ENCODE measurements at regions not wholly inside any gene's neighbourhood (a gene's known extent, or its start where the extent isn't known, plus 50 kb on each side); places are given as distances from the start of the nearest gene placed in this dataset.

GRCh38 chr6:40128127-40128526 lies 193.9 kb upstream of the MOCS1 start:
- Mint-ChIP-seq H3K4me3 (no peak overlapping the region), H3K9me3 (ENCODE audit: low read depth) (no peaks in the 10 kb centered on the region), H3K27me3 (no peaks in the 10 kb centered on the region), H3K27ac (no peak overlapping the region), H3K4me1 (no peaks in the 10 kb centered on the region), H3K36me3 (no peaks in the 10 kb centered on the region)
- ATAC-seq (no peak), DNase-seq (no peak)
- CTCF ChIA-PET = no interaction called here

GRCh38 chr6:40125680-40126394 lies 191.6 kb upstream of the MOCS1 start:
- Mint-ChIP-seq H3K27ac (no peak overlapping the region), H3K36me3 (no peaks in the 10 kb centered on the region), H3K4me1 (no peaks in the 10 kb centered on the region), H3K4me3 (no peak overlapping the region), H3K27me3 (no peaks in the 10 kb centered on the region), H3K9me3 (ENCODE audit: low read depth) (no peaks in the 10 kb centered on the region)
- ATAC-seq (no peak), DNase-seq (no peak)
- CTCF ChIA-PET = no interaction called here

GRCh38 chr6:40124924-40125323 lies 190.7 kb upstream of the MOCS1 start:
- CTCF ChIA-PET = no interaction called here
- Mint-ChIP-seq H3K36me3 (no peaks in the 10 kb centered on the region), H3K27ac (no peak overlapping the region), H3K27me3 (no peaks in the 10 kb centered on the region), H3K4me1 (no peaks in the 10 kb centered on the region), H3K9me3 (ENCODE audit: low read depth) (no peaks in the 10 kb centered on the region), H3K4me3 (no peak overlapping the region)
- no peak for DNase-seq
- no peak for ATAC-seq

GRCh38 chr6:40116832-40117231 lies 182.6 kb upstream of the MOCS1 start:
- Mint-ChIP-seq H3K27me3 (no peaks in the 10 kb centered on the region), H3K4me3 (no peak overlapping the region), H3K27ac (no peak overlapping the region), H3K4me1 (no peaks in the 10 kb centered on the region), H3K9me3 (ENCODE audit: low read depth) (no peaks in the 10 kb centered on the region), H3K36me3 (no peaks in the 10 kb centered on the region)
- ATAC-seq (no peak), DNase-seq (no peak)
- CTCF ChIA-PET = no interaction called here

- H3K27ac Mint-ChIP-seq = no peak overlapping the region
- H3K4me3 Mint-ChIP-seq = no peak overlapping the region
- CTCF ChIA-PET = no interaction called here
- no peaks in the 10 kb centered on the region for H3K4me1 Mint-ChIP-seq
- ATAC-seq = no peak
- no peaks in the 10 kb centered on the region for H3K36me3 Mint-ChIP-seq
- no peak for DNase-seq
- no peaks in the 10 kb centered on the region for H3K27me3 Mint-ChIP-seq
- H3K9me3 Mint-ChIP-seq (ENCODE audit: low read depth) = no peaks in the 10 kb centered on the region
Measured at GRCh38 chr6:40112350-40112749, 178.1 kb upstream of the MOCS1 start.

GRCh38 chr6:40108736-40109135 lies 174.5 kb upstream of the MOCS1 start:
- H3K4me3 Mint-ChIP-seq = no peak overlapping the region
- H3K27me3 Mint-ChIP-seq = no peaks in the 10 kb centered on the region
- no peaks in the 10 kb centered on the region for H3K4me1 Mint-ChIP-seq

GRCh38 chr6:40106840-40107239 lies 172.6 kb upstream of the MOCS1 start:
- H3K27ac Mint-ChIP-seq = no peak overlapping the region
- H3K9me3 Mint-ChIP-seq (ENCODE audit: low read depth) = no peaks in the 10 kb centered on the region
- CTCF ChIA-PET = no interaction called here
- no peak overlapping the region for H3K4me3 Mint-ChIP-seq
- ATAC-seq (no peak), DNase-seq (no peak)
- no peaks in the 10 kb centered on the region for H3K27me3 Mint-ChIP-seq
- H3K4me1 Mint-ChIP-seq = no peaks in the 10 kb centered on the region
- H3K36me3 Mint-ChIP-seq = no peaks in the 10 kb centered on the region

More at GRCh38 chr6:40108736-40109135, 174.5 kb upstream of the MOCS1 start:
- no peak for ATAC-seq
- CTCF ChIA-PET = no interaction called here
- no peaks in the 10 kb centered on the region for H3K9me3 Mint-ChIP-seq (ENCODE audit: low read depth)
- H3K27ac Mint-ChIP-seq = no peak overlapping the region
- DNase-seq = no peak
- H3K36me3 Mint-ChIP-seq = no peaks in the 10 kb centered on the region

GRCh38 chr6:40098774-40099173 lies 164.5 kb upstream of the MOCS1 start:
- H3K4me1 Mint-ChIP-seq = no peaks in the 10 kb centered on the region

GRCh38 chr6:40097590-40097989 lies 163.3 kb upstream of the MOCS1 start:
- no peak overlapping the region for H3K4me3 Mint-ChIP-seq
- ATAC-seq (no peak), DNase-seq (no peak)
- H3K36me3 Mint-ChIP-seq = no peaks in the 10 kb centered on the region
- H3K27me3 Mint-ChIP-seq = no peaks in the 10 kb centered on the region
- H3K27ac Mint-ChIP-seq = no peak overlapping the region
- H3K9me3 Mint-ChIP-seq (ENCODE audit: low read depth) = no peaks in the 10 kb centered on the region
- CTCF ChIA-PET = no interaction called here
- no peaks in the 10 kb centered on the region for H3K4me1 Mint-ChIP-seq

More at GRCh38 chr6:40098774-40099173, 164.5 kb upstream of the MOCS1 start:
- Mint-ChIP-seq H3K4me3 (no peak overlapping the region), H3K27me3 (no peaks in the 10 kb centered on the region), H3K27ac (no peak overlapping the region), H3K36me3 (no peaks in the 10 kb centered on the region), H3K9me3 (ENCODE audit: low read depth) (no peaks in the 10 kb centered on the region)
- DNase-seq = no peak
- CTCF ChIA-PET = no interaction called here
- no peak for ATAC-seq

- Mint-ChIP-seq H3K27me3 (no peaks in the 10 kb centered on the region), H3K9me3 (ENCODE audit: low read depth) (no peaks in the 10 kb centered on the region), H3K4me3 (no peak overlapping the region), H3K4me1 (no peaks in the 10 kb centered on the region), H3K27ac (no peak overlapping the region), H3K36me3 (no peaks in the 10 kb centered on the region)
- ATAC-seq (no peak), DNase-seq (no peak)
- CTCF ChIA-PET = no interaction called here
Measured at GRCh38 chr6:40083141-40083920, 149.1 kb upstream of the MOCS1 start.

GRCh38 chr6:40082278-40083043 lies 148.2 kb upstream of the MOCS1 start:
- no peak for DNase-seq
- Mint-ChIP-seq H3K36me3 (no peaks in the 10 kb centered on the region), H3K4me3 (no peak overlapping the region), H3K9me3 (ENCODE audit: low read depth) (no peaks in the 10 kb centered on the region), H3K27ac (no peak overlapping the region), H3K27me3 (no peaks in the 10 kb centered on the region), H3K4me1 (no peaks in the 10 kb centered on the region)
- CTCF ChIA-PET = no interaction called here
- ATAC-seq = no peak

GRCh38 chr6:40077736-40078135 lies 143.5 kb upstream of the MOCS1 start:
- no peaks in the 10 kb centered on the region for H3K4me1 Mint-ChIP-seq
- ATAC-seq (no peak), DNase-seq (no peak)
- no peak overlapping the region for H3K27ac Mint-ChIP-seq
- CTCF ChIA-PET = no interaction called here
- no peaks in the 10 kb centered on the region for H3K36me3 Mint-ChIP-seq
- H3K9me3 Mint-ChIP-seq (ENCODE audit: low read depth) = no peaks in the 10 kb centered on the region
- H3K4me3 Mint-ChIP-seq = no peak overlapping the region
- no peaks in the 10 kb centered on the region for H3K27me3 Mint-ChIP-seq

GRCh38 chr6:40077315-40077714 lies 143.1 kb upstream of the MOCS1 start:
- ATAC-seq = no peak
- DNase-seq = no peak
- no peaks in the 10 kb centered on the region for H3K27me3 Mint-ChIP-seq
- H3K9me3 Mint-ChIP-seq (ENCODE audit: low read depth) = no peaks in the 10 kb centered on the region
- H3K27ac Mint-ChIP-seq = no peak overlapping the region
- CTCF ChIA-PET = no interaction called here
- H3K4me3 Mint-ChIP-seq = no peak overlapping the region
- H3K4me1 Mint-ChIP-seq = no peaks in the 10 kb centered on the region
- no peaks in the 10 kb centered on the region for H3K36me3 Mint-ChIP-seq

GRCh38 chr6:40075056-40075590 lies 140.9 kb upstream of the MOCS1 start:
- Mint-ChIP-seq H3K36me3 (no peaks in the 10 kb centered on the region), H3K27ac (no peak overlapping the region), H3K4me1 (no peaks in the 10 kb centered on the region), H3K9me3 (ENCODE audit: low read depth) (no peaks in the 10 kb centered on the region), H3K4me3 (no peak overlapping the region), H3K27me3 (peaks cover 3% of the 10 kb centered on the region)
- ATAC-seq = no peak
- no peak for DNase-seq
- CTCF ChIA-PET = no interaction called here

Data from activated CD8-positive, alpha-beta memory T cell treated with anti-CD3 and anti-CD28 coated beads, Interleukin-2, amount 10 ng/mL, durations not matched to agents 7 days and 5 days (primary cell).